ENCODE measurements at regions not wholly inside any gene's neighbourhood (a gene's known extent, or its start where the extent isn't known, plus 50 kb on each side); places are given as distances from the start of the nearest gene placed in this dataset.
A peak's percentile ranks its signal among the peaks of the same experiment; 100 is the strongest.

DNA sequence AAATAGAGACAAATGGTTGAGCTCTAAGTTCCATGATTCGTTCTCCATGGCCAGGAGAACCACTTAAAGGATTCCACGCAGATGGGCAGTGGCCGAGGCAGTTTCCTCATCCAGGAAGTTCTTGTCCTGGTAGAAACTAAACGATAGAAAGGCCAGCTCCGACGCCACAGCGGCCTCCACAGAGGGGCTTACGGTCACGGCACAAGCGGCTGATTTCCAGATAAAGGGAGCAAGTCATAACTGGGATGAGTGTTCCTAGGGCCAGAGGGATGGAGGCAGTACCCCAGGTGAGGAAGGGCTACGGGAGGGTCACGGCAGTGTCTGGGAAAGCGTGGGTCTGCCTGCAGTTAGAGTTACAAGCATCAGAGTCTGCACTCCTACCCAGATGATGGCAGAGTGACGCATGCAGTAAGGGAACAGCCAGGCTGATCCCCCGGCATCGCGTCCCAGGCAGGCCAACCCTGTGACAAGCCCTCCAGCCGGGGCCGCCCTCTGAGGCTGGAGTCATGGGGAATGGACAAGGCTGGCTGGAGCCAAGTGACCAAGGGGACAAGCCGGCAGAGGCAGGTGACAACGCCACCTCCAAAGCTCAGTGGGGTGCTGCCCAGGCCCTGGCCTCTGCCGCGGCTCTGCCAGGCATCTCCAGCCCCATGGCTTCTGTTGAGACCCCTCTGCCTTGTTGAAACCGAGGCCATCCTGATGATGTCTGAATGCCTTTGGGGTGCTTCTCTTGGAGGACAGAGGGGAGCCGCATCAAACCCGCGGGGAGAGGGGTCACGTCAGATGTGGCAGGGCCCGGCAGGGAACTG lies 475.1 kb downstream of the BRD1 start:
- no peak overlapping the region for H3K27ac ChIP-seq
- no peak for TF ChIP-seq CTCF (conservative IDR thresholded peaks at IDR 0.05)

- no peak overlapping the region for H3K27ac ChIP-seq
- no peak for TF ChIP-seq CTCF (conservative IDR thresholded peaks at IDR 0.05)
These were observed 475.9 kb downstream of the BRD1 start for GRCh38 chr22:49351761-49352227.

DNA sequence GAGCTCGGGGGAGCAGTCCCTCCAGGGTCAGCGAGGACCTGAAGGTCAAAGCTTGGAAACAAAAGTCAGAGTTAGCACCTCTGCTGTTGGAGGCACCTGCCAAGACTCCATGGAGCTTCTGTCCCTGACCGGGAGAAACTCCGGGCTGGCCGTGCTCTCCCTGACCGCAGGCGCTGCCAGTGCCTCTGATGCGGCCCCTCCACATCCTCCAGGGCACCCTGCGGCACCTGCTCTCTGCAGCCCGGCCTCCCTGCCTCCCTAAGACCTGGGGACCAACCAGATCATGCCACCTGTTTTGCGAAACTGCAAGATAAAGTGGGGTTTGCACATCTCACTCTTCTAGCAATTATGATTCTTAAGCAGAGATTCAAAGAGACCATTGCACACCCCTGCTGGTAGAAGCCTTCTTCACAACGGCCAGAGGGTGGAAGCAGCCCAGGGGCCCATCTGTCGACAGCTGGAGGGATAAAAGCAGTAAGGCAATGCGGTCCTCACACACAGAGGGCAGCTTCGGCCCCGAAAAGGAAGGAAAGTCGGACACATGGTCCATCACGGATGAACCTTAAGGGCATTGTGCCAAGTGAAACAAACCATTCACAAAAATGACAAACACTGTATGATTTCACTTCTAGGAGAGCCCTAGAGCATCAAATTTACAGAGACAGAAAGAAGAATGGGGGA lies 477.1 kb downstream of the BRD1 start:
- H3K27ac ChIP-seq, result no peak overlapping the region
- 0 out of 2 replicates have a peak, but pooled peaks have one; percentile 6 for TF ChIP-seq CTCF (conservative IDR thresholded peaks at IDR 0.05)

DNA sequence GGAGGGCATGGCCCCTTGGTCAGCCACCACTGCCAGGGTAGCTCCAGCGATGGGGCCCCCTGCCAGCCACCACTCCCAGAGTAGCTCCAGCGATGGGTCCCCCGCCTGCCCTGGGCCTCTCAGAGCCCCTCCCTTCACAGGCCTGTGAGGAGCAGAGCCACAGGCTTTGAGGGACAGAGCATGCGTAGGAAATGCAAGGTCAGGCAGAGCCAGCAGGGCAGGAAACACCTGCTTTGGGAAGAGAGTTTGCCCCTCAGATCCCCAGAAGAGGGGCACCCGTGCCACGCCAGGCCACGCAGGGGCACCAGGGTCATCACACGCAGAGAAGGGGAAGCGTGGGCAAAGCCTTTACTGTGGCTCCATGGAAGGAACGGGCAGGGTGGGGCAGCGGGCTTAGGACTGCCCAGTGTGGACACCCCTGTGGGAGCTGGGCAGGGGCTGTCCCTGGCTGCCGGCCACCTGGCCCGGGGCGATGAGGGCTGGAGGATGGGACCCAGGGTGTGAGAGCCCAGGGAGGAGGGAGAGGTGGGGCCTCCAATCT lies 477.8 kb downstream of the BRD1 start:
- no peak for TF ChIP-seq CTCF (conservative IDR thresholded peaks at IDR 0.05)

GRCh38 chr22:49349181-49349835 lies 478.4 kb downstream of the BRD1 start:
- no peak overlapping the region for H3K27ac ChIP-seq

More for the DNA sequence above, 477.8 kb downstream of the BRD1 start:
- H3K27ac ChIP-seq, result no peak overlapping the region

GRCh38 chr22:49348631-49349030 lies 479.0 kb downstream of the BRD1 start:
- no peak overlapping the region for H3K27ac ChIP-seq
- TF ChIP-seq CTCF (conservative IDR thresholded peaks at IDR 0.05), result no peak

More at GRCh38 chr22:49349181-49349835, 478.4 kb downstream of the BRD1 start:
- TF ChIP-seq CTCF (conservative IDR thresholded peaks at IDR 0.05), result no peak

- no peak overlapping the region for H3K27ac ChIP-seq
- no peak for TF ChIP-seq CTCF (conservative IDR thresholded peaks at IDR 0.05)
These were observed 480.3 kb downstream of the BRD1 start for GRCh38 chr22:49347376-49347775.

Measured in VCaP (cell line).